NCI-H748 treated with DMSO at 0.1 percent for 48 hours (cell line): ENCODE measurements at regions not wholly inside any gene's neighbourhood (a gene's known extent, or its start where the extent isn't known, plus 50 kb on each side); places are given as distances from the start of the nearest gene placed in this dataset.

Experiments
- DNase-seq: peaks from one replicate; lab custom pipeline; 2025; lab: John Stamatoyannopoulos, UW

DNA sequence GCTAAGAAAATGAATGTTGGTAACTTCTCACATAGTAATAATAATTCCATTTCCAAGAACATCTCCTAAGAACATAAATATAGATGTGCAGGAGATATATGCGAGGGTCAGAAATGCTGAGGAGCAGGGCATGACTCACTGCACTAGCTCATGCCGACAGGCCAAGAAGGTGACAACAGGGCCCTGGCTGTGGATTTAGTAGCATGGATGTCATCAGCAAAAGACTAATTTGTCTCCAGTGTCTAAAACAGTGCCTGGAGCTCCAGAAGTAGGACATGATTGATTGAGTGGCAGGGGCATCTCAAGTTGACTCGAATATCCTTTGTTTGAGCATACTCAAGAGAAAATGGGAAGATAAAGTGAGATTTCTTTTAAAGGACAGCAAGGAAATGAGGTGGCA, 207.0 kb upstream of the FOXA2 start:
- no peak for DNase-seq

DNA sequence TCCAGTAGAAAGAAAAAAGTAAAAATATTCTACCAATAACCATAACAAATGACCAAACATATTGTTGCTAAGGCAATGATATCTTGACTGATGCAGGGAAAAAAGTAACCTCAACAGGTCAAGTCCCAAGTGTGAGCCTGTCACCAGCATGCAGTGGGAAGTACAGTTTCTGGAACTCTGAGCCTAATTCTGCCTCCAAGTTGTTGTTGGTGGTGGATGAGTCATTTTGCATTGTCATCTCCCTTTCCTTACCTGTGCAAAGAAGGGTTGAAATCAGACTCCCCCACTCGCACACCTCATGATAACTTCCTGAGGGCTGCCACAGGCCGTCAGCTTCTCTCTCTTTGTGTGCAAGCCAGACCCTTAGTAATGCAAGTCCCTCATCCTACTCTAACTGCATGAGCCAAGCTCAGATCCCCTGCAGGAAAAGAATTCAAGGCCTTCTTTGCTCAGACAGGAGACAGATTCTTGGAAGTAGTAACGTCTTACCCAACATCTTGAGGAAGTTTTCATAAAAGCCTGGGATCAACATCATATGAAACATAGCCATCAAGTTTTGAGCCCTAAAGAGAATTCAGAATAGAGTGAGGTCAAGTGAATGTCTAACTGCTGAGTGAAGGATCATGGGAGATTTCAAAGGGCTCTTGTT, 207.6 kb upstream of the FOXA2 start:
- no peak for DNase-seq

DNA sequence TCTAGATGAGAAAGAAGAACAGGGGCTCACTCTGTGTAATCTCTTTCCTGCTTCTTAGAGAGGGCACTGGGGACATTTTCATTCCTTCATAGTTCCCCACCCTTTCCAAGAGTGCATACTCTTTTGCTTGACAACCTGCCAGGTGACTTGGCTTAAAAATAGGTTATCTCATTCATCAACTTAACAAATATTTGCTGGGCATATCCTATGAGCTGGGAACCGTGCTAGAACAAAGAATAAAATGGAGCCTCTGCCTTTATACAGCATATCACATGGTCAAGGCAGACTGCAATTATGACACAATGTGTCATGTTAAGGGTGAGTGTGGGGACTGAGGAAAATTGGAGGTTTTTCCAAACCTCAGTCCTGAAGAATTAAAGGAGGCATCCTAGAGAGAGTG, 209.8 kb upstream of the FOXA2 start:
- no peak for DNase-seq

DNA sequence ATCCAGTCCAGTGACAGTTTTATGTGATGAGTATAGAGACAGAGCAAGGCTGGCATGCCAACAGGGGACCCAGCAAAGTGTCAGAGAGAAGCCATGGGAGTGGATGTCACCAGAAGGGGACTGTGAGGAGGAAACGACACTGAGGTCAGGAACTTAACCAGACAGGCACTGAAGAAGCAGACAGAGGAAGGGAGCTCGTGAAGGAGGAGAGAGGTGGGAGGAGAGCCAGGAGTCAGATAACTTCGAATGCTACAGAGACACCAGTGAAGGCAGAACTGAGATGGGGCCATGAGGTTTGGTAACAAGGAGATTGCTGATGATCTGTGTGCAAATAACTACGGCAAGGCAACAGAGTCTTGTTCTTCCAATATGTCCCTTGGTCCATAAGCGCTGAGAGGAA, 211.1 kb upstream of the FOXA2 start:
- DNase-seq, result no peak

DNA sequence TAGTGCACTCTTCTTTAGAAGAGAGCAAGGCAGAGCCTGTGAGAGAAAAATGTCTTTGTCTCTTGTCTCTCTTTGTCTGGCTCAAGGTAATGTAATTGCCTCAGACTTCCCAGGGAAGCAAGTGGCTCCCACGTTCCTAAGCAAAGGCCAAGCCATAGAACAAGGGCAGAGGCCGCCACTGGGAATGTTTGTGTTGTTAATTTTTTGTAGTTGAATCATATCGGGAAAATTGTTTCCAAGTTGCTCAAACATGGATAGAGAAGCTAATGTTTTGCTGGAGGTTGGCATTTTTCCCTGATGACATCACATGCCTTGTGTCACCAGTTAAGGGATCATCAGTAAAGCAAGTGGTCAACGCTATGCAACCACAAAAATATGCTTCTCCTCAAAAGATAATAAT, 211.5 kb upstream of the FOXA2 start:
- DNase-seq, result no peak

DNA sequence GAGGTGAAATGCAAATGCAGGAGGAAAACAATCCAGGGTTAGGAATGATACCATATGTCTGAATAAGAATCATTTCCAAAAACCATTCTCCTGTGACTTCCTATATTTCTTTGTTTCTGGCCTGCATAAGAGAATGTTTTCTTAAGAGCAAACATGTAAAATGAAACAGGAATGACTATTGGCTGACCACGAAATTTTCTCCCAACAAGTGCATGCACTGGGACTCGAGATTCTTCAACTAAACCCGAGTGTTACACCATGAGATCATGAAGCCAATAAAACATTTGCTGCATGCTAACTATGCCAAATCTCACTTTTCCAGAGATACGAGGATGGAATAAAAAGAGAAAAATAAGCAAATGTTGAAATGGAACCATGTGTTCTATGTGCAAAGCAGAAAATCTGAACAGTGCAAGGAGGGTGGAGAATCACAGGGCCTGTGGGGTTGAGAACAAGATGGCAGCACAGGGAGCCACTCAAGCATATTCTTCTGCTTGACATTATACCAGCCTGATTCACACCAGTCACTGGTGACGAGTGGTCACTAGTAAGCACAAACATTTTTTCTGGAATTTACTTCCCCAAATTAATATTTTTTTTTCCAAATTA, 212.2 kb upstream of the FOXA2 start:
- no peak for DNase-seq

DNA sequence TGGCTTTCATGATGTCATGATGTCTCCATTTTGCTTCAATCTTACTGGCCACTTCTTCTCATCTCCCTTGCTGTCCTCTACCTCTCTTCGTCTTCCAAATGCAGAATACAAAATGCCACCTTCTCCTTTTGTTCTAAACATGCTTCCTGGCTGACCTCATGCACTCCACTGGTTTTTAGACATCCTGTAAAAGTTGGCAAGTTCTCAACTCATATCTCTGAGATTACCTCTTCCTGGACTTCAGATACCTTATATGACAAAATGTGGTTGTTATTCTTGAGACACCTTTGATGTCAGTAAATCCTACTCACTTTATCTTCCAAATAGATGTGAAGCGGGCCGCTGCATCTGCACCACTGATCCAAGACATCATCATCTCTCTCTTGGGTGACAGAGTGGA, 212.7 kb upstream of the FOXA2 start:
- no peak for DNase-seq

DNA sequence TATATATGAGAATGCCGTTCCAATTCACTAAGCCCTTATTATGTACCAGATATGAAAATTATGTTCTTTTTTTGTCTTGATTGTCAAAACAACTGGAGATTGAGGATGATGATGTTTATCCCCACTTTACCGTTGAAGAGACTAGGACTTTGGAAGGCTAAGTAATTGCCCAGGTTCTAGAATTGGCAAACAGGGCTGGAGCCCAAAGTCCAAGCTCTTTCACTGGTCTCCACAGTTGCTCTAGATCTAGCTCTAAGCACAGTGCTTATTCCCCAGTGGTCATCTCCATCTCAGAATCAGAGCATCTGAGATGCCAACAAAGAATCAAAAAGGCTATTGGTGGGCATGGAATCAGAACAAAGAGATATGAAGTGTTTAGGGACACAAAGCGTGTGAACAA, 215.3 kb upstream of the FOXA2 start:
- no peak for DNase-seq

DNA sequence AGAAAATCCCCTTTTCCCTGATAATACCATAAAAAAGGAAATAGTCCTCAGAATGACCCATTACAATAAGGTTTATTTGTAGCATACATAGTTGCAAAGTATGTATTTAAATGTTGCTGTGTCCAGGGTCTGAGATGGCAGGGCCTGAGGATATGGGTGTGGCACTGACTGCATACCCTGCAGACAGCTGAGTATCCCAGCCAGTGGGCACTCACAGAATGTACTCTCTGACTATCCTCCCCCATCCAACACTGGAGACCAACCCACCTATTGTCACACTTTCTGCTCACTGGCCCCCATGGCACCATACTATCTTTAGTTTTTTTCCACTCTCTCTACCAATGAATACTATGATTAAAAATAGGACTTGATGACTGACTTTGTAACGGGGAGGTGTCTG, 215.8 kb upstream of the FOXA2 start:
- DNase-seq, result no peak

DNA sequence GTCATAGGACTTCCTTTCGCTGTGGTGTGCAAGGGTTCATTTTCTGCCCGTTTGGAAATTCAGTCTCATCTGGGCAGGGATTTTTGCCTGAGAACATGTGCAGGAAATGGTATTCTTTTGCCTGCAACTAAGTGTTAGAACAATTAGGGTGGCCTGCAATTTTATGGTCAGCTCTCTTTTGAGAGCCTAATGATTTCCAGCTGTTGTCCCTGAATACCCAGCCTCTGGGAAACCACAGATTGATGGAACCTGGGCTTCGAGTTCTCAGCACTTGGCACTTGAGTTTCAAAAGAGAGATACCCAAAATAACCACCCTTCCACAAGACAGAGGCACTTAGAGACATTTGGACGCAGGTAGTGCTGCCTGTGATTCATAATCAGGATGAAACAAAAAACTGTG, 217.2 kb upstream of the FOXA2 start:
- DNase-seq, result no peak

DNA sequence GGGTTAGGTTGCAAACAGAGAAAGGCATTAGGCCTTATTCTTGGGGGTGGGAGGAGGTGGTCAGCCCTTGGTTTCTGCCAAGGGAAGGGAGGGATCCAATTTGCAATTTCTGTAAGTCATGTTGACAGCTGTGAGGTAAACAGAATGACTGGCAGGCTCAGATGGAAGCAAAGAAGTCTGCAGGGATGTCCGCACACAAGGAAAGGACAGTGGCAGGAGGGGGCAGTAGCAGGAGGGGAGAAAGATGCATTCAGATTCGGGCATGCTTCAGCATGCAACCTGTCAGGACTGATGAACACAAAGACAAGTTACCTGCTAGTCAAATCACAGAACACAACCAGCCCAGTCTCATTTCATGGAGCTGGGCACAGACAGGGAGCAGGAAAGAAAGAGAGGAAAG, 217.9 kb upstream of the FOXA2 start:
- no peak for DNase-seq

DNA sequence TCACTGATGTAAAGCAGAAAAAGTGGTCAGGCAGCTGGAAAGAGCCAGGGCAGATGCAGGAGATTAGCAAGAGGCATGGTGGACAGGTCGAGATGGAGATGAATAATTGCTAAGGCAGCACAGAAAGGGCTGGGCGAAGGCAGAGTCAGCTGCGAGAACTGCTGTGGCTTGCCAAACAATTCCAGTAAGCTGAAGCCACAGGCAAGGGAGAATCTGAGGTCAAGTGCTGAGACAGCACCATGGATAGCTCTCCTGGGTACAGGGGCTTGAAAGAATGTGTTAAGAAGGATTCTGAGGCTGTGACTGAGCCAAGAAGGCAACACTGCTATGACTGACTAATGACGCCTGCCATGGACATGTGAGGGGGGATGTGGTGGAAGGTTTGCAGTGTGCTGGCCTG, 220.8 kb upstream of the FOXA2 start:
- DNase-seq, result no peak

DNA sequence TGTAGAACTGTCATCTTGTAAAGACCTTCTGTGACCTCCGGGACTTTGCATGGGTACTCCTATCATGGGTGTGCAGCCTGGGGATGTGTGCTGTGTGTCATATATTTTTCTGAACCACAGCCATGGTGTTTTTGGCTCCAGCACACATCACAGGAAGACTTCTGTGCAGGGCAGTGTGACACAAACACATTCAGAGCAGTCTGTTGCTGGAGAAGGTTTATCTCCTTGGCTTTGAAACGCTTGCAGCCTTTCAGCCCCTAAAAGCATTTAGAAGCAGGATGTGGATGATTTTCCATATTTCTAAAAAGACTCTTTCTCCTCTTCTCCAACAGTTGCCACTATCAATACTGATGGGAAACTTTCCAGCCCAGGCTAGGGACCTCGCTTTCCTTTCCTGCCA, 221.6 kb upstream of the FOXA2 start:
- DNase-seq, result no peak

DNA sequence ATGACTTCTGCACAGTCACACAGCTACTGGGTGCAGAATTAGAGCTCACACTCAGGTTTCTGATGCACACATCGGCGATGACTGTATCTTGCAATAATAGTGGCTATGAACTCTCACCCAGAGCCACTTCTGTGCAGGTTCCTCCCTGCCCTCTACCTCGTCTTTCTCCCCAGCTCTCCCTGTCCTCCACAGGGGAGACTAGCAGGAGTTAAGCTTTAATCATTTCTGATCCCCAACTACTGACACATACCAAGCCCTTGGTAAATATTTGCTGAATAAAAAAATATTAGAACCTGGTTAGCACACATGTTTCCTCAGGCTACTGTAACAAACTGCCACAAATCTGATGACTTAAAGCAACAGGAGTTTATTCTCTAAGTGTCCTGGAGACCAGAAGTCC, 222.7 kb upstream of the FOXA2 start:
- DNase-seq, result no peak

DNA sequence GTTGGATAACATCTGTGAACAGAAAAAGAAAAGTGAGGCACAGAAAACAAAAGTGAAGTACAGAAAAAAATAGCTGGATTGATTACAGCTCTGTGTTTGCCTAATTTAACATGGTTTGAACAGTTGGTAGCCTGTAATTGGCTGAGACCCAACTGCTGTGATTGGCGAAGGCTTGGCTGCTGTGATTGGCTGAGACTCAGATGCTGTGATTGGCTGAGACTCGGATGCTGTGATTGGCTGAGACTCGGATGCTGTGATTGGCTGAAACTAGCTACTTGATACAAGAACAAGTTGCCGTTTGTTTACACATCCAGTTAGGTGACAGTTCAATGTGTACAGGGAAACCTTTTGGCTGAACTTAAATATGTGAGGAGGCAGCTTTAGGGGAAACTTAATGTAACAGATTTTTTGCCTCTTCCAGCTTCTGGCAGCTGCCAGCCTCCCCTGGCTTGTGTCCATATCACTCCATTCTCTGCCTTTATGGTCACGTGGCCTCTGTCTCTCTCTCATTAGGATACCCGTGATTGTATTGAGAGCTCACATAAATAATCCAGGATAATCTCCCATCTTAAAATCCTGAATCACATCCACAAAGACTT, 223.4 kb upstream of the FOXA2 start:
- DNase-seq, result no peak

DNA sequence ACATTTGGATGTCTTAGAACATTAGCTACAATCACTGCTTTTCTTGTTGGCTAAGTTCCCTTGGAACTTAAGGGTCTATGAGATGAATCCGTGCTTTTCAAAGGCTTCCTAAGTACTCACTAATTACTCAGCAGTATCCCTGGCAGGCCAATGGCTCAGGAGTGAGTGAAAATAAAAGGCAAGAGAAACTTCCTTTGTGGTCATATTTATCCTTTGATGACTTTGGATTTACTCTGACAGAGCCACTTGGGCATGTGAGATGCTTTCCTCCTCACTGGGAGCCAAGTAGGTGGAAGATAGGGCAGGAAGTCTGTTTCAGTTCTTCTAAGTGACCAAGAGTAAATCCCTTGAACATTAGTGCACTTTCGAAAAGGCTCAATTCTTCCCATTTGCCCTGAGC, 224.3 kb upstream of the FOXA2 start:
- no peak for DNase-seq

DNA sequence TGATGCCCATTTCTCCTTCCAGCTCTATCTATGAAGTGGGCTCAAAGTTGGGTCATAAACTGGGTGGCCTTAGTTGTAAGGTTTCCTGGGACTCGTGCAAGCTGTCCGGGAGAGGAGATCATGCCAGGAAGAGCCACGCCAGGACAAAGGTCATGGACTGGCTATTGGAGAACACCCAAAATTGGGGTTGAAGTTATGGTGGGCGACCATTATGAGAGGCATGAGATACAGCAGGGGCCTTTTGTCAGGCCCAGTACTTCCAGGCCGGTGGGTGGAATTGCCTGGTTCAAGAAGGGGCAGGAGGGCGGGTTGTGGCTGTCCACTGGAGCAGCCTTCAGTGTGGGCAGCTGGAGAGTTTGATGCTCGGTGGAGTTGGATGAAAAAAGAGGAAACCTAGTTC, 225.1 kb upstream of the SSTR4 start:
- DNase-seq, result no peak

DNA sequence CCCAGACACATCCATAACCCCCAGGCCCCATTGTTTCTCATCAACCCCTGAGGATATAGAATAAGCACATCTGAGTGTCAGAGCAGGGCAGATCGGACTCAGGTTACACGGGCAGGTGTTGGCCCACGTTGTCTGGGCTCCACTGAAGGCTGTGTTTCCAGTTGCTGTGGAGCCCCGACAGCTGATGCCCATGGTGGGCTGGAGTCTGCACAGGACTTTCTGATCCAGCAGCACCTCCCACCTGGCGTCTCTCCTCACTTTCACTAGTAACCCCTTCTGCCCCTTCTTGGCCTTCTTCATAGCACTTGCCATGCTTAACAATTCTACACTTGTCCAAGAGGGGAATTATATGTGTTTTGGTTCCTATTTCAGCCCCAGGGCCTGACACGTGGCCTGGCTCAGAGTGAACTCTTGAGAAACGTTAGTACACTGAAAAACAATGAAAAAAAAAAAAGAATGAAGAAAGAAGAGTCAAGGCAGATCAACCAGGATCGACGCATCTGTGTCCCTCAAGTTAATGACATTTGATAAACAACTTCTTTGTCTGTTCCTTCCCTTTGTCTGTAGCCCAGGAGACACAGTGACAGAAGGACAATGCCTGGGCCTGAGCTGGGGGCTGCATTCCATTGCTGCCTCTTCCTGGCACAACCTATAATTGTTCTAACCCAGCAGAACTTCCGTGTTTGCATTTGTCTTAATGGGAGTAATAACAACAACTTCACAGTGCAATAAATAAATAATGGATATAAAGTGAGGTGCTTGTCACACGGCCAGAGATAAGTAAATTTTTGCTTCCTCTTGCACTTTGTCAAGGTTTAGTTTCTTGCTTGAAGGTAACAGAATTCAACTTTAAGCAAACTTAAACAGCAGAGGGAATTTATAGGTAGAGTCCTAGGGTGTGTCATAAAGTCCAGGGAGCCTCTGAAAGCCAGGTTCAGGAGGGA, 224.2 kb upstream of the SSTR4 start:
- no peak for DNase-seq

DNA sequence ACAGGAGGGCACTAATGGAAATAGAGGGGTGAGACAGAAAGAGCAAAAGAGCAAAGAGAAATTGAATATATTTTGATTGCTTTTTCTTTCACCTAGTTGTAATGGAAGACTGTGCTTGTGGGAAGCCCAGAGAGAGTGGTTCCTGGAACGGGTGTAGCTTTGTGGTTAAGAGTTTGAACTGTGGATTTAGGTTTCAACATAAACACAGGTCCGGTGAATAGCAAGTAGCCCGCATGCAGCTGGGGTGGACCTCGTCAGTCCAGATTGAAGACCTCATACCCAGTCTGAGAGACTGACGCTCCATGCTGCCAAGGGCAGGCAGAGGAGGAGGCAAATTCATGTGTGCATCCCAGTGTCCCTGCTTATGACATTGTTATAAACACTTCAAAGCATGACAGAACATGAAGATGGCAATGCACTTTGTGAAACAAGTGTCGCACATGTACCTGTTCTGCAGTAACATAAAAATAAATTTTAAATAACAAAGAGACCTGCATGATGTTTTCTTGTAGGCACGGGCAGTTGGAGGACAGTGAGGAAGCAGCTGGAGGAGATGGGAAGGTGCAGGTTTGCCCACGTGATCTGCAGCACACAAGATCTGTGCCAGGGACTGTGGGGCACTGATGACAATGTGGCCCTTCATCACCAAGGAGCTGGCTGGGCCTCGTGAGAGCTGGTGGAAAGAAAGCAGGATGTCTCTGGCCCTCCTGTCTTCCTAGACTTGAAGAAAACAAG, 220.5 kb upstream of the SSTR4 start:
- DNase-seq, result no peak

DNA sequence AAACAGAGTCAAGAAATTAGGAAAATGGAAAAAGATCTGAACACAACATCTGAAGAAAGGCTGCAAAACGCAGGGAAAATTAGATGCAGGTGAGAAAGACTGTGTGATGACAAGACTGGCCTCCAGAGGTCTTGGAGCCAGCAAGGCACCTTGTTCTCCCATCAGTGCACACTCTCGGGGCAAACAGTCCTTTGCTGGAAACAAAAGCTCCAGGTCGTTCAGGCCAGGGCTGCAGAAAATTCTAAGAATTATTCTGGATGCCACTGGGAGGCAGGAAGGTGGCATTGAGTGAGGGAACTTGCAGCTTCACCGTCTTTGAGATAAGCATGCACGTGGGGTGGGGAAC, 219.9 kb upstream of the SSTR4 start:
- DNase-seq, result no peak

DNA sequence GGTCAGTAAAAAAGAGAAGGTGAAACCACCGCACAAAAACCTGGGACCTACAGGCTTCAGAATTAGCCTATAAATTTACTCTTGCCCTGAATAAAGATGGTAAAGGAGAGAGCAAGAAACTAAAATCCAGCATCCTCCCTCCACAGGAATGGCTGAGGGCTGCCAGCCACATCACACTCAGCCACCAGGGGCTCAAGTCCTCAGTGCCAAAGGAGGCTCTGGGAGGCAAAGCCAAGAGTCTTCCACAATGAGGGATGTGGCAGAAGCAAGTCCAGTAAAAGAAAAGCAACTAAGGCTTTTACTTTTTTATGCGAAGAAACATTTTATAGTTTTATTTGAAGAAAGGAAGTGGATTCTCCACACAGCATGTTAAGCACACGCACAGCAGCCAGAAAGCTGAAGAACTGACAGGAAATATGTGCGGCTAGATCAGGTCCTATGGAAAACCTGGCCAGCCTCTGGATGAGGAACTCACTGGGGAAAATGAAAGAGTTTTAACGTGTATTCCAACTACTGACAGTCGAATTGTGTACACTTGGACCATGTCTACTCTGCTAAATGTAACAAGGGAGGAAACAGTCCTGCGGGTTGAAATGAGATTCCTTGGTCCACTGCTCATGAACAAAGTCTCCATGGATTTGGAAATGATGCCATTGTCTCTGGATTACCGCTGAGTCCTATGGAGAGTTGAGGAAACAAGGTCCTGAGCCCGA, 219.4 kb upstream of the SSTR4 start:
- no peak for DNase-seq

DNA sequence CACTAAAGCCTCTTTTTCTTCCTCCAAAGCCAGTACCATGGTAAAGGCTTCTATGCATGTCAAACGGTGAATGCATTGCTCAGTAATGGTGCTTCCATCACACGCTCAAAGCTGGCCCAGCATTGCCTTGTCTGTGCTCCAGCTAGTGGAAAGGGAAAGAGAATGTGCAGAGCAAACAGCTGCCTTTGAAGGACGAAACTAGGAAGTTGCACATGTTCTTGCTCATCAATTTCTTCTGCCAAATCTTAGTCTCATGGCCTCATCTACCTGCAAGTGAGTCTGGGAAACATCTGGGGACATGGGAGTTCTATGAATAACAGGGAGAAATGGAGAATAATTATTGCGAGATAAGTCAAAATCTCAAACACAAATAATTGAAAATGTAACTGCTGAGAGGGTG, 216.5 kb upstream of the SSTR4 start:
- no peak for DNase-seq
